GM10248 (cell line): ENCODE measurements at regions not wholly inside any gene's neighbourhood (a gene's known extent, or its start where the extent isn't known, plus 50 kb on each side); places are given as distances from the start of the nearest gene placed in this dataset.

Source experiments
- CTCF ChIA-PET: fragments of 300-600 bp; sonication (Branson Sonifier 250); formaldehyde crosslinking; extraction: SDS; loops from one replicate; lab custom pipeline; 2021; ENCODE audit warnings: antibody characterized with exemption; lab: Yijun Ruan, JAX
- POLR2A ChIA-PET: fragments of 350-650 bp; sonication (Branson Sonifier 250); formaldehyde crosslinking; extraction: SDS; loops from one replicate; lab custom pipeline; 2020; ENCODE audit warnings: antibody characterized with exemption; lab: Yijun Ruan, JAX
- DNase-seq: peaks from one replicate; pipeline ENCODE4 v3.0.0; 2012; ENCODE audit errors: extremely low spot score
- TF ChIP-seq, protein P1 (sequence below): IDR thresholded peaks from 2 replicates; pipeline ENCODE4 v1.5.1; 2012; ENCODE audit warnings: mild to moderate bottlenecking, low read depth; ENCODE audit errors: extremely low read depth, missing control alignments, control extremely low read depth

DNA sequence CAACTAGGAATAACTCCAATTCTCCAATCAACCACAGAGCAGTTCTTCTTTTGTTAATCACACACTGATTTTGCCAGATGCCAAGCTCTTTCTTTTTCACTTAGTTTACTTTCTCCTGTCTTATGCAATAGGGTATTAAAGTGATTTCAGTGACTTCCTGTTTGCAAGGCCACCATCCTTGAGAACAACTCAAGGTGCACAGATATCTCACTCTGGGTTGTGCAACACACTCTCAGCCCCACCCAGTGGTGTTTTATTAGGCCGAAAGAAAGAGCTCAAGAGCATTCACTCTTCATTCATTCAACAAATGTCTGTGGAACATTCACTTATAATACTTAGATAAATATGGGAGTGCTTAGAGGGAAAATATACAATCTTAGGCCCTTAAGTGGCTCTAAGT, 352.5 kb downstream of the ZNF326 start:
- POLR2A ChIA-PET = no interaction called here
- TF ChIP-seq, protein P1, sequence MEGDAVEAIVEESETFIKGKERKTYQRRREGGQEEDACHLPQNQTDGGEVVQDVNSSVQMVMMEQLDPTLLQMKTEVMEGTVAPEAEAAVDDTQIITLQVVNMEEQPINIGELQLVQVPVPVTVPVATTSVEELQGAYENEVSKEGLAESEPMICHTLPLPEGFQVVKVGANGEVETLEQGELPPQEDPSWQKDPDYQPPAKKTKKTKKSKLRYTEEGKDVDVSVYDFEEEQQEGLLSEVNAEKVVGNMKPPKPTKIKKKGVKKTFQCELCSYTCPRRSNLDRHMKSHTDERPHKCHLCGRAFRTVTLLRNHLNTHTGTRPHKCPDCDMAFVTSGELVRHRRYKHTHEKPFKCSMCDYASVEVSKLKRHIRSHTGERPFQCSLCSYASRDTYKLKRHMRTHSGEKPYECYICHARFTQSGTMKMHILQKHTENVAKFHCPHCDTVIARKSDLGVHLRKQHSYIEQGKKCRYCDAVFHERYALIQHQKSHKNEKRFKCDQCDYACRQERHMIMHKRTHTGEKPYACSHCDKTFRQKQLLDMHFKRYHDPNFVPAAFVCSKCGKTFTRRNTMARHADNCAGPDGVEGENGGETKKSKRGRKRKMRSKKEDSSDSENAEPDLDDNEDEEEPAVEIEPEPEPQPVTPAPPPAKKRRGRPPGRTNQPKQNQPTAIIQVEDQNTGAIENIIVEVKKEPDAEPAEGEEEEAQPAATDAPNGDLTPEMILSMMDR = no peak
- no peak for DNase-seq
- CTCF ChIA-PET = interaction anchor here (1.0 kb wide), 1 partner anchor 13 kb away, joined by 3 read pairs; no protein-coding TSS in a partner anchor

DNA sequence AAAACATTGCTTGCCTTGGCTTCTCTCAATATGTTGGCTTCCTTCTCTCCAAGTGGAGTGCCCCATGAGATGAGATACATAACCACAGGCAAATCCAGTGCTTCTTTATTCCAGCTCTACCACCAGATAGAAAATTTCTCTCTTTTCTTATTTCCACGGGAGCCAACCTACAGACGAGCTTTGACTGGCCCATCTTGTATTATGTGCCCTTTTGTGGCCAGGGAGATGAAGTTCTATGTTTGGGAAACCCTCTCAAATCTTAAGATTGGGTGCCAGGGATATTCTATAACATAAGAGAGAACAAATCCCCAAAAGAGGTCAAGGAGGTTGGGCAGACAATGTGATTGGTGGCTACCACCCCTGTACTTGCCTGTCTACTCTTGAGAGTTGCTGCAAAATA, 351.8 kb downstream of the ZNF326 start:
- no peak for DNase-seq
- TF ChIP-seq, protein P1 = no peak
- ChIA-PET POLR2A (no interaction called here), CTCF (interaction anchor here (0.7 kb wide), 1 partner anchor 10 kb away, joined by 3 read pairs; no protein-coding TSS in a partner anchor)

DNA sequence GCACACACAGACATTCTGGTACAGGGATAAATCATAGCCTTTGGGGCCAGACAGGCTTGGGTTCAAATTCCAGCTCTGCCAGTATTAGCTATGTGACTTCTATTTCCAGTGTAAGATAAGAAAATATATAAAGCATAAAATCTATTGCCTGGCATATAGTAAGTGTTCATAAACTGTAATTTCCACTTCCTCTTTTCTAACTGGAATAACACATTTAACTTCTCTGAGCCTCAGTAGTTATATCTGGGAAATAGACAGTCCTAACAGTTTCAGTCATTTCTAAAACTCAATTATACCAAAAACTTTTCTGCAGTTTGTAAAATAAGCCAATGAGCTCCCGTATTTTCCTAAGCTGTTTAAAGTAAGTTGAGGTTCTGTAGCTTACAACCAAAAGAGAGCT, 351.4 kb downstream of the ZNF326 start:
- ChIA-PET POLR2A (no interaction called here), CTCF (interaction anchor here (0.7 kb wide), 1 partner anchor 10 kb away, joined by 3 read pairs; no protein-coding TSS in a partner anchor)
- no peak for DNase-seq

DNA sequence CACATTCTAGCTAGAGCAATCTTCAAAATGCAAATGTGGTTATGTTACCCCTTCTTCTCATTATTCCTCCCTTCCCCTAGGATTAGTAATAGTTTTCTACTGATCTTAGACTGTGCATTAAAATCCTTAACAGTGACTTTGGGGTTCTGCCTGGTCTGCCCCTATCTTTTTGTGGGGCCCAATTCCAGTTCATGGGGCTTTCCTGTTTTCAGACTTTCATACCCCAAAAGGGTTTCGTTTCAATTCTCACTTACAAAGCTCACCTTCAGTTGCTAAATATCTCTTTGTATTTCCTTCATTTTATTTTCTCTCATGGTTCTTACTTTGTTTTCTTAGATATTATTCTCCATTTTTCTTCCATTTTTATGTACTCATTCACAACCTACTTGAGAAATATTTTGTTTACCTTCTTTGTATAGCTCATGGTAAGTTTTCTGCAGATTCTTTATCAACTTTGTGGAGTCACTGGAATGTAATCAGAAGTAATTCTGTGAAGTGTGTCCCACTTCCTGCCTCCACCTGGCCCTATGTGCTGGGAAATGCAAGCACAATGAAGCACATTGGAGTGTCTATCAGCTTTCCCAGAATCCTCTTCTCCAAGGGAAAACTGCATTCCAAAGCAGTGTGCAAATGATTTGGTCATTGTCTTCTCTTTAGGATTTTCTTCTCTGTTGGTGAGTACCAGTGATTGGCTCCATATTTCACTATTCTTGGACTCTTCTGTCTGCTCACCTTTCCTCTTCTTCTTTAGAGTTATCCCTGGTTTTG, 350.2 kb downstream of the ZNF326 start:
- POLR2A ChIA-PET = no interaction called here
- TF ChIP-seq, protein P1 = no peak

More for the DNA sequence above, 351.4 kb downstream of the ZNF326 start:
- TF ChIP-seq, protein P1 = no peak

DNA sequence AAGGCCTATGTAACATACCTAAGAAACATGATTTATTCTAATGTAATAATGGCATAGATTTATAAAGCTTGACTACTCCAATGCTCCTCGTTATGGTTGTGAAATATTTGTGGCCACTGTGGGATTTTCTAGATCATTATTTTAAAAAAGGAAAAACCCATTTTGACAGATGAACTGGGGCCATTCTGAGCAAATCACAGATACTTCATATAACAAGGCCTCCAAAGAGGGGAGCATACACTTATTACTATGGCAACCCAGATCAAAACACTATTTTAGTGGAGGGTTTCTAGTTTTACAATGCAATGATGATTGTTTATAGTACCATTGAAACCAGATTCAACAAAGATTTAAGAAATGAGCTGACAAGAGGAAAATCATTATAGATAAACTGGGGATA, 346.6 kb downstream of the ZNF326 start:
- CTCF ChIA-PET = no interaction called here
- POLR2A ChIA-PET = no interaction called here

More for the DNA sequence above, 350.2 kb downstream of the ZNF326 start:
- no peak for DNase-seq
- CTCF ChIA-PET = no interaction called here

DNA sequence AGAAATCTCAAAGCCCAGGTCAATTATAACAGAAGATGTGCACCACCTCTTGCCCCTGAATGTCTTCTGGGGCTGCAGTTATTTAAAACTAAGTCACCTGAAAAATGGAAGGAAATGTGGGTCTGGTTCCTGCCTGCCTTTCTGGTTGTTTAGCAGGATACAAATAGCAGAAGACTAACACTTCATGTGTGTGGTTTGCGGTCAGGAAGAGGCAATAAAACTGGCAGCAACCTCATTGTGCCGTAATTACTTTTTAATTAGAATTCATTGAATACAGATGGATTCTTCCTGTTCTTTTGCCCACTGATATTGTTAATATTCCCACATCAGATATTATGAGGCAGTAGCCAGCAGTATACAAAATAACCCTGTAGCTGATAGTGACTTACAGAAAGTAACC, 345.7 kb downstream of the ZNF326 start:
- ChIA-PET POLR2A (no interaction called here), CTCF (no interaction called here)
- TF ChIP-seq, protein P1 = no peak
- DNase-seq = no peak

More for the DNA sequence above, 346.6 kb downstream of the ZNF326 start:
- TF ChIP-seq, protein P1 = no peak
- DNase-seq = no peak
